Naive thymus-derived CD4-positive, alpha-beta T cell (primary cell): ENCODE measurements at regions not wholly inside any gene's neighbourhood (a gene's known extent, or its start where the extent isn't known, plus 50 kb on each side); places are given as distances from the start of the nearest gene placed in this dataset.
"Not testable (repeated sequence)": the region's sequence is repeated elsewhere in the genome, so short reads cannot be mapped to it uniquely, and the experiment has no call there.

Source experiments
- ATAC-seq: fragments of 150-1000 bp; cut with Tn5 transposase; 2 replicates; pipeline ENCODE4 v1.10.0; 2021; ENCODE audit warnings: mild to moderate bottlenecking, moderate library complexity
- CTCF ChIA-PET: fragments of 350-600 bp; sonication (Branson Sonifier 250); formaldehyde crosslinking; loops from one replicate; lab custom pipeline; 2021; ENCODE audit warnings: antibody characterized with exemption; lab: Charles Lee
- POLR2A ChIA-PET: fragments of 350-600 bp; sonication (Branson Sonifier 250); formaldehyde crosslinking; loops from one replicate; lab custom pipeline; 2021; ENCODE audit warnings: antibody characterized with exemption, inconsistent platforms; lab: Charles Lee
- DNase-seq, 9 donors: peaks; one replicate each; pipeline versions ENCODE4 v3.0.0 to v3.0.0-alpha.2; 2020 to 2022; ENCODE audit warnings: mixed read lengths in 1 of 9
- H3K27ac ChIP-seq: one replicate; pipeline ENCODE4 v1.7.0; 2013; ENCODE audit warnings: mild to moderate bottlenecking, low read depth, low read length, moderate library complexity
- H3K27me3 ChIP-seq, 2 donors: one replicate each; pipeline ENCODE4 v1.7.0; 2013; ENCODE audit warnings: low read length in 2 of 2, mild to moderate bottlenecking in 2 of 2, moderate library complexity in 2 of 2; ENCODE audit not compliant: control insufficient read depth in 2 of 2, insufficient read depth in 2 of 2
- H3K36me3 ChIP-seq, 3 experiments: 1 replicate in 2 of 3; 2 replicates in 1 of 3; pipeline ENCODE4 v1.7.0; 2013; ENCODE audit warnings: low read length in 3 of 3, mild to moderate bottlenecking in 3 of 3, moderate library complexity in 1 of 3; ENCODE audit not compliant: insufficient read depth in 3 of 3, control insufficient read depth in 2 of 3
- H3K4me1 ChIP-seq, 2 donors: one replicate each; pipeline ENCODE4 v1.7.0; 2013; ENCODE audit warnings: low read length in 2 of 2, mild to moderate bottlenecking in 2 of 2, moderate library complexity in 1 of 2; ENCODE audit not compliant: control insufficient read depth in 2 of 2, insufficient read depth in 2 of 2
- H3K4me3 ChIP-seq: 2 replicates; pipeline ENCODE4 v1.7.0; 2013; ENCODE audit warnings: mild to moderate bottlenecking, low read length
- H3K9me3 ChIP-seq, 3 experiments: 1 replicate in 2 of 3; 2 replicates in 1 of 3; pipeline ENCODE4 v1.7.0; 2013; ENCODE audit warnings: low read length in 3 of 3; ENCODE audit not compliant: control insufficient read depth in 2 of 3
- H3K27ac Mint-ChIP-seq, 9 donors: one replicate each; pipeline ENCODE4 v1.8.0; 2020 to 2022; ENCODE audit warnings: mixed read lengths in 9 of 9, mild to moderate bottlenecking in 8 of 9, moderate library complexity in 5 of 9, inconsistent platforms in 2 of 9
- H3K27me3 Mint-ChIP-seq, 5 donors: one replicate each; pipeline ENCODE4 v1.8.0; 2021 to 2022; ENCODE audit warnings: mixed read lengths in 5 of 5, mild to moderate bottlenecking in 1 of 5
- H3K36me3 Mint-ChIP-seq, 5 donors: one replicate each; pipeline ENCODE4 v1.8.0; 2020 to 2022; ENCODE audit warnings: mixed read lengths in 5 of 5, mild to moderate bottlenecking in 3 of 5, inconsistent platforms in 1 of 5
- H3K4me1 Mint-ChIP-seq, 7 donors: one replicate each; pipeline ENCODE4 v1.8.0; 2020 to 2022; ENCODE audit warnings: mixed read lengths in 7 of 7, mild to moderate bottlenecking in 3 of 7, inconsistent platforms in 1 of 7
- H3K4me3 Mint-ChIP-seq, 10 donors: one replicate each; pipeline ENCODE4 v1.8.0; 2020 to 2022; ENCODE audit warnings: mild to moderate bottlenecking in 10 of 10, mixed read lengths in 10 of 10, moderate library complexity in 6 of 10, inconsistent platforms in 2 of 10
- H3K9me3 Mint-ChIP-seq, 11 donors: one replicate each; pipeline ENCODE4 v1.8.0; 2020 to 2022; ENCODE audit warnings: mixed read lengths in 11 of 11, mild to moderate bottlenecking in 4 of 11, inconsistent platforms in 1 of 11, moderate library complexity in 1 of 11
- intact Hi-C, 2 donors: fragments of 100-400 bp; cut with micrococcal nuclease; formaldehyde crosslinking; loops; one replicate each; pipeline ENCODE4 v1.15.1; 2023

- no peaks in the 10 kb centered on the region for H3K27me3 Mint-ChIP-seq
- no peak for ATAC-seq
- H3K4me3 Mint-ChIP-seq, result no peak overlapping the region
- Histone ChIP-seq H3K4me1 (no peaks in the 10 kb centered on the region), H3K27ac (no peak overlapping the region), H3K9me3 (no peaks in the 10 kb centered on the region), H3K4me3 (no peak overlapping the region), H3K27me3 (no peaks in the 10 kb centered on the region), H3K36me3 (no peaks in the 10 kb centered on the region)
- no peak overlapping the region for H3K27ac Mint-ChIP-seq
- CTCF ChIA-PET, result no interaction called here
- intact Hi-C loops, result no loop called here
- no peaks in the 10 kb centered on the region for H3K4me1 Mint-ChIP-seq
- no peak for DNase-seq
- H3K36me3 Mint-ChIP-seq, result no peaks in the 10 kb centered on the region
- H3K9me3 Mint-ChIP-seq, result peaks cover 0 to 29% (median 7%) of the 10 kb centered on the region in 11 donors
- POLR2A ChIA-PET, result no interaction called here
These were observed 731.9 kb upstream of the PCDH10 start for GRCh38 chr4:132417220-132417619.

DNA sequence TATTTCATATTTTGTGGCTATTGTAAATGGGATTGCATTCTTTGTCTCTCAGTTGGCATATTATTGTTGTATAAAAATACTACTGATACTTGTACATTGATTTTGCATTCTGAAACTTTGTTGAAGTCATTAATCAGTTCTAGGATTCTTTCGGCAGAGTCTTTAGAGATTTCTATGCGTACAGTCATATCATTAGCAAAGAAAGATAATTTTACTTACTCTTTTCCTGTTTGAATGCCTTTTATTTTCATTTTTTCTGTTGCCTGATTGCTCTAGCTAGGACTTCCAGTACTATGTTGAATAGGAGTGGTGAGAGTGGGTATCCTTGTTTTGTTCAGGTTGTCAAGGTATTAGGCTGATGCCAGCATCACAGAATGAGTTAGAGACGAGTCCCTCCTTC is 722.0 kb upstream of the PCDH10 start:
- Mint-ChIP-seq H3K27me3 (no peaks in the 10 kb centered on the region), H3K4me3 (no peak overlapping the region), H3K9me3 (peaks cover 0 to 5% (median 0%) of the 10 kb centered on the region in 11 donors), H3K36me3 (no peaks in the 10 kb centered on the region), H3K4me1 (no peaks in the 10 kb centered on the region), H3K27ac (no peak overlapping the region)
- no peak for DNase-seq
- Histone ChIP-seq H3K36me3 (no peaks in the 10 kb centered on the region), H3K27me3 (peaks cover 0 to 3% of the 10 kb centered on the region in 2 donors), H3K27ac (no peak overlapping the region), H3K4me1 (no peaks in the 10 kb centered on the region), H3K4me3 (no peak overlapping the region), H3K9me3 (no peaks in the 10 kb centered on the region)
- no peak for ATAC-seq
- ChIA-PET POLR2A (no interaction called here), CTCF (no interaction called here)
- intact Hi-C loops, result no loop called here

DNA sequence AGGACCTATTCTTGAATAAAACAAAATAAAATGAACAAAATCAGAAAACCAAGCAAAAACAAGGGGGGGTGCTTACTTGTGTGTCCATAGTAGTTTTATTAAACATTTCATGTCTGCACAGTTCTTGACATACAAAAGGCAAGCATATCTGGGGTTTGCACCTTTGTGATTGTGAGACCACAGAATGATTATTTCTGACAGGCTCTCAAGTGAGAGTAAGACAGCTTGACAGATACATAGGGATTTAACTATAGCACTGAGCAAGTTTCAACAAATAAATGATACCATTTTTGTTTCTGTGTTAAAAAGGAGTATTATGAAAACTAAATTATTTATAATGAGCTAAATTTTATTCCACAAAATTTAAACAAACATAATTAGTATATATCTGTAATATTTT is 712.0 kb upstream of the PCDH10 start:
- H3K4me3 ChIP-seq, result no peak overlapping the region
- H3K36me3 ChIP-seq, result no peaks in the 10 kb centered on the region
- no peaks in the 10 kb centered on the region for H3K27me3 ChIP-seq
- no peaks in the 10 kb centered on the region for H3K27me3 Mint-ChIP-seq
- H3K27ac ChIP-seq, result no peak overlapping the region
- H3K9me3 ChIP-seq, result no peaks in the 10 kb centered on the region
- no peak overlapping the region for H3K4me3 Mint-ChIP-seq
- peaks cover 0 to 7% (median 0%) of the 10 kb centered on the region in 11 donors for H3K9me3 Mint-ChIP-seq
- CTCF ChIA-PET, result no interaction called here
- no peaks in the 10 kb centered on the region for H3K36me3 Mint-ChIP-seq
- no peak overlapping the region for H3K27ac Mint-ChIP-seq
- DNase-seq (no peak), ATAC-seq (no peak)
- intact Hi-C loops, result no loop called here
- POLR2A ChIA-PET, result no interaction called here
- no peaks in the 10 kb centered on the region for H3K4me1 Mint-ChIP-seq
- H3K4me1 ChIP-seq, result no peaks in the 10 kb centered on the region

DNA sequence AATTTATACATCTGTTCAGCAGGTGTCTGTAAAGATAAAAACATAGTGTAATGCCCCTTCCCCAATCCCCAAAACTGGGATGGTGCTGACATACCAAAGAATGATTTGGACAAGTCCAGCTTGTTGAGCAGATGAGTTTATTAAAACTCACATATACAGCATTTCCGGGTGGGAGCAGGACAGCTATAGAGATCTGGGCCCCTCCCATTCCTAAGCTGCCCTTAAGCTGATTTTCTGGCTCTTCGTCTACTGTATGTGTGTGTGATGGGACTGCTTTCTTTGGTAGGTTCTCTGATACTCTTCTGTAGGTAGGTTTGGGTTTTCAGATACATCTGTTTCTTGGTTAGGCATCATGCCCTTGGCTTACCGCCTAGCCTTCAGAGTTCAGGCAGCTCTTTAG is 703.7 kb upstream of the PCDH10 start:
- POLR2A ChIA-PET, result no interaction called here
- H3K4me3 Mint-ChIP-seq, result no peak overlapping the region
- no peaks in the 10 kb centered on the region for H3K27me3 Mint-ChIP-seq
- no peak overlapping the region for H3K4me3 ChIP-seq
- no peaks in the 10 kb centered on the region for H3K4me1 ChIP-seq
- no peak for ATAC-seq
- CTCF ChIA-PET, result interaction anchor here (0.7 kb wide), 1 partner anchor 62 kb away, joined by 3 read pairs; no protein-coding TSS in a partner anchor
- no peaks in the 10 kb centered on the region for H3K36me3 ChIP-seq
- peaks cover 0 to 26% (median 4%) of the 10 kb centered on the region in 11 donors for H3K9me3 Mint-ChIP-seq
- no peak overlapping the region for H3K27ac Mint-ChIP-seq
- H3K9me3 ChIP-seq, result peaks cover 0 to 3% (median 0%) of the 10 kb centered on the region in 3 experiments
- no peak for DNase-seq
- H3K36me3 Mint-ChIP-seq, result no peaks in the 10 kb centered on the region
- intact Hi-C loops, result no loop called here
- no peaks in the 10 kb centered on the region for H3K4me1 Mint-ChIP-seq
- H3K27me3 ChIP-seq, result no peaks in the 10 kb centered on the region
- H3K27ac ChIP-seq, result no peak overlapping the region

- peaks cover 2 to 15% (median 6%) of the 10 kb centered on the region in 11 donors for H3K9me3 Mint-ChIP-seq
- H3K27me3 Mint-ChIP-seq, H3K4me3 Mint-ChIP-seq, CTCF ChIA-PET, H3K4me1 Mint-ChIP-seq, ATAC-seq, POLR2A ChIA-PET, H3K27ac Mint-ChIP-seq, H3K9me3 ChIP-seq, intact Hi-C loops, H3K4me3 ChIP-seq, H3K27me3 ChIP-seq, H3K36me3 ChIP-seq, H3K27ac ChIP-seq, H3K4me1 ChIP-seq, H3K36me3 Mint-ChIP-seq, DNase-seq: not testable (repeated sequence)
These were observed 691.1 kb upstream of the PCDH10 start for GRCh38 chr4:132457987-132458386.

- intact Hi-C loops, result no loop called here
- H3K9me3 ChIP-seq, result no peaks in the 10 kb centered on the region
- Mint-ChIP-seq H3K9me3 (peaks cover 0 to 16% (median 0%) of the 10 kb centered on the region in 11 donors), H3K27me3 (no peaks in the 10 kb centered on the region), H3K36me3 (no peaks in the 10 kb centered on the region), H3K27ac (no peak overlapping the region), H3K4me1 (no peaks in the 10 kb centered on the region), H3K4me3 (no peak overlapping the region)
- no peak overlapping the region for H3K27ac ChIP-seq
- ChIA-PET CTCF (no interaction called here), POLR2A (no interaction called here)
- ATAC-seq, result no peak
- H3K36me3 ChIP-seq, result no peaks in the 10 kb centered on the region
- H3K4me1 ChIP-seq, result no peaks in the 10 kb centered on the region
- no peaks in the 10 kb centered on the region for H3K27me3 ChIP-seq
- no peak for DNase-seq
- no peak overlapping the region for H3K4me3 ChIP-seq
These were observed 669.6 kb upstream of the PCDH10 start for GRCh38 chr4:132479543-132479942.

DNA sequence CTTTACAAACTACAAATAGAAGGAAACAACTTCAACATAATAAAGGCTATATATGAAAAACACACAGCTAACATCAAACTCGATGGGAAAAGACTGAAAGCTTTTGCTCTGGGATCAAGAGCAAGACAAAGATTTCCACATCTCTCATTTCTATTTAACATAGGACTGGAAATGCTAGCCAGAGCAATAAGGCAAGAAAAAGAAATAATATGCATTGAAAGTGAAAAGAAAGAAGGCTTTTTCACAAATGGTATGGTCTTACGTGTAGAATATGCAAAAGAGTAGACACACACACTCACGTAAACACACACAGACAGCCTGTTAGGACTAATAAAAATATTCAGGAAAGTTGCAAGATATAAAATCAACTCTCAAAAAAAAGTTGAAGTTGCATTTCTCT is 660.5 kb upstream of the PCDH10 start:
- no peak overlapping the region for H3K4me3 ChIP-seq
- intact Hi-C loops, result no loop called here
- ChIA-PET CTCF (no interaction called here), POLR2A (no interaction called here)
- no peaks in the 10 kb centered on the region for H3K9me3 ChIP-seq
- H3K4me1 ChIP-seq, result no peaks in the 10 kb centered on the region
- H3K4me3 Mint-ChIP-seq, result no peak overlapping the region
- no peaks in the 10 kb centered on the region for H3K36me3 Mint-ChIP-seq
- H3K4me1 Mint-ChIP-seq, result no peaks in the 10 kb centered on the region
- ATAC-seq, result no peak
- H3K9me3 Mint-ChIP-seq, result peaks cover 0 to 19% (median 7%) of the 10 kb centered on the region in 11 donors
- no peaks in the 10 kb centered on the region for H3K27me3 Mint-ChIP-seq
- no peaks in the 10 kb centered on the region for H3K27me3 ChIP-seq
- no peak overlapping the region for H3K27ac ChIP-seq
- no peaks in the 10 kb centered on the region for H3K36me3 ChIP-seq
- no peak for DNase-seq
- no peak overlapping the region for H3K27ac Mint-ChIP-seq
